Thoracic aorta (tissue), 2 donors: ENCODE measurements at regions not wholly inside any gene's neighbourhood (a gene's known extent, or its start where the extent isn't known, plus 50 kb on each side); places are given as distances from the start of the nearest gene placed in this dataset.

Experiments used
- ATAC-seq: fragments of 150-250 bp; one replicate; pipeline ENCODE4 v1.8.0; 2017; ENCODE audit warnings: low read depth; ENCODE audit not compliant: insufficient number of reproducible peaks, low FRiP score
- DNase-seq: peaks from one replicate; pipeline ENCODE4 v3.0.0-alpha.2; 2020; ENCODE audit warnings: low spot score
- H3K27ac ChIP-seq, 2 donors: fragments of 200-600 bp; sonication (generic); 1 replicate in 1 of 2; 2 replicates in 1 of 2; pipeline ENCODE4 v1.5.1; 2016; ENCODE audit warnings: mild to moderate bottlenecking in 2 of 2, moderate library complexity in 2 of 2
- H3K27me3 ChIP-seq: fragments of 200-600 bp; sonication (generic); replicated peaks from 2 replicates; pipeline ENCODE4 v1.6.0; 2016; ENCODE audit warnings: mild to moderate bottlenecking; ENCODE audit not compliant: insufficient read depth
- H3K36me3 ChIP-seq: fragments of 200-600 bp; sonication (generic); one replicate; pipeline ENCODE4 v1.5.1; 2016
- H3K4me1 ChIP-seq, 2 donors: fragments of 200-600 bp; sonication (generic); 1 replicate in 1 of 2; 2 replicates in 1 of 2; pipeline versions ENCODE4 v1.5.1 to v1.6.0; 2016; ENCODE audit warnings: low read depth in 2 of 2, mild to moderate bottlenecking in 1 of 2; ENCODE audit not compliant: control insufficient read depth in 1 of 2
- H3K4me3 ChIP-seq: fragments of 200-600 bp; sonication (generic); 2 replicates; pipeline ENCODE4 v1.5.1; 2016; ENCODE audit warnings: mild to moderate bottlenecking
- H3K9me3 ChIP-seq: fragments of 200-600 bp; sonication (generic); 2 replicates; pipeline ENCODE4 v1.5.1; 2016
- CTCF ChIP-seq: fragments of 200-600 bp; sonication (generic); IDR thresholded peaks from one replicate; pipeline ENCODE4 v1.5.1; 2019; ENCODE audit warnings: antibody characterized with exemption

- H3K9me3 ChIP-seq = no peaks in the 10 kb centered on the region
- no peak for TF ChIP-seq CTCF
- ATAC-seq (no peak), DNase-seq (no peak)
- peaks cover 9 to 14% of the 10 kb centered on the region in 2 donors for H3K4me1 ChIP-seq
- H3K27me3 ChIP-seq = no peaks in the 10 kb centered on the region
- H3K27ac ChIP-seq = no peak overlapping the region
- H3K36me3 ChIP-seq = no peaks in the 10 kb centered on the region
- H3K4me3 ChIP-seq = no peak overlapping the region
Observed at GRCh38 chr2:172287605-172288315, 139.6 kb upstream of the ITGA6 start.

- no peak for TF ChIP-seq CTCF
- no peak for ATAC-seq
- no peak overlapping the region for H3K4me3 ChIP-seq
- DNase-seq = no peak
- no peak overlapping the region for H3K27ac ChIP-seq
- H3K4me1 ChIP-seq = peaks cover 9 to 14% of the 10 kb centered on the region in 2 donors
- no peaks in the 10 kb centered on the region for H3K9me3 ChIP-seq
- no peaks in the 10 kb centered on the region for H3K36me3 ChIP-seq
- H3K27me3 ChIP-seq = no peaks in the 10 kb centered on the region
Observed at GRCh38 chr2:172288603-172289002, 138.8 kb upstream of the ITGA6 start.

- Histone ChIP-seq H3K9me3 (no peaks in the 10 kb centered on the region), H3K4me1 (no peaks in the 10 kb centered on the region), H3K27ac (no peak overlapping the region), H3K27me3 (no peaks in the 10 kb centered on the region), H3K4me3 (no peak overlapping the region), H3K36me3 (no peaks in the 10 kb centered on the region)
- DNase-seq (no peak), ATAC-seq (no peak)
- no peak for TF ChIP-seq CTCF
Observed at GRCh38 chr2:172293952-172294351, 133.4 kb upstream of the ITGA6 start.

GRCh38 chr2:172294983-172295382 is 132.4 kb upstream of the ITGA6 start:
- H3K4me1 ChIP-seq = no peaks in the 10 kb centered on the region

GRCh38 chr2:172295677-172296076 is 131.7 kb upstream of the ITGA6 start:
- Histone ChIP-seq H3K36me3 (no peaks in the 10 kb centered on the region), H3K4me1 (no peaks in the 10 kb centered on the region), H3K9me3 (no peaks in the 10 kb centered on the region), H3K27me3 (no peaks in the 10 kb centered on the region), H3K4me3 (no peak overlapping the region), H3K27ac (no peak overlapping the region)
- no peak for TF ChIP-seq CTCF
- no peak for DNase-seq
- no peak for ATAC-seq

More at GRCh38 chr2:172294983-172295382, 132.4 kb upstream of the ITGA6 start:
- Histone ChIP-seq H3K36me3 (no peaks in the 10 kb centered on the region), H3K27me3 (no peaks in the 10 kb centered on the region), H3K4me3 (no peak overlapping the region), H3K9me3 (no peaks in the 10 kb centered on the region), H3K27ac (no peak overlapping the region)
- ATAC-seq (no peak), DNase-seq (no peak)
- no peak for TF ChIP-seq CTCF
